CD4-positive, alpha-beta T cell treated with Interleukin-2 at 100 ng/mL for 4 hours (primary cell): ENCODE measurements at regions not wholly inside any gene's neighbourhood (a gene's known extent, or its start where the extent isn't known, plus 50 kb on each side); places are given as distances from the start of the nearest gene placed in this dataset.

ENCODE experiments used
- DNase-seq: peaks from one replicate; pipeline ENCODE4 v3.0.0-alpha.2; 2020; ENCODE audit warnings: low spot score

DNA sequence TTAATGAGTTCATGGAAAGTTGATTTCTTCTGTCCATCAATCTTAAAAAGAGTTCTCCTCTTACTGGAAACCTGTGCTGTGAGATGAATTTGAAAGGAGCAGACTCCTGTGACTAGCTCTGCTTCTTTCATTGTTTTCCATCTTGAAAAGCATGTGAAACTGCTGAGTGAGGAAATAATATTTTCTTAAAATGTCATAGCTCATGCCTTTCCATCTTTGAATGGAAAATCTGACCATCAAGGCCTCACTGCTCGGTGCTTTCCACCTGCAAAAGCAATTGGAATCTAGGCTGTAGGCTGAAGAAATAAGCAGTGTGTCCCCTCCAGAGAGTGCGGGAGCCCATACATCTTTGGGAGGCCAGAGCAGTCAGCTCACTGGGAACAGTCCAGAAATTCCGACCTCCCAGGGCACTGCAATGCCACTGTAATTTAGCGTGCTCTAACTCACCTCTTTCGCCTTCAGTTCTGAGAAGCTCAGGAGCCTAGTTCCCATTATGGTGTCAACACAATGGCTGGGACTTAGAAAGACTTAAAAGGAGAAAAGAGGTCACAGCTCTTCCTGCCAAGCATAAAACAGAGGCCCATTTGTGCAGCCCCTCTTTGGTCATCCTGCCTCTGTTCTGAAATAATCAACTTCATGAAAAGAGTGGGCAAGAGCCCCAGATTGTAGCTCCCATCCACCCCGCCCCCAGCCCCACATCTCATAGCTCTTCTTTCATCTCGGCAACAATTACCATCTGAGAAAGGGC is 50.4 kb upstream of the F3 start:
- DNase-seq: no peak
